ENCODE measurements at regions not wholly inside any gene's neighbourhood (a gene's known extent, or its start where the extent isn't known, plus 50 kb on each side); places are given as distances from the start of the nearest gene placed in this dataset.

DNA sequence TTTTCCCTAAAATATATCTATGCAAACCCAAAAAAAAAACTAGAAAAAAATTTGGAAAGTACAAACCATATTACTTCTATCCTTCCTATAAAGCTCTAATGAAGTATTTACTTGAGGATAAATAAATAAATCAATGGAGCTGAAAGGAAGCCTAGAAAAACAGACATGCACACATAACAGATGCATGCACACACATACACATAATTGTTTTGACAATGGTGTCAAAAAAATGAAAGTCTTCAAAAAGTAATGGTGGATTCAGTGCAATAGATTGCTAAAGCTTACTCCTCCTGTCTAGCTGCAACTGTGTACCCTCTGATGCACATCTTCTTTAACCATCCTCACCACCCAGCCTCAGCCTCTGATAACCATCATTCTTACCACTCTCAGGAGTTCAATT lies 521.9 kb upstream of the RGS18 start:
- no peak for DNase-seq (ENCODE audit: low spot score)
- in situ Hi-C loops (cut with MboI; ENCODE audit: low sequenced_read_pairs, unreplicated experiment) = no loop called here
- TF ChIP-seq, protein P1, sequence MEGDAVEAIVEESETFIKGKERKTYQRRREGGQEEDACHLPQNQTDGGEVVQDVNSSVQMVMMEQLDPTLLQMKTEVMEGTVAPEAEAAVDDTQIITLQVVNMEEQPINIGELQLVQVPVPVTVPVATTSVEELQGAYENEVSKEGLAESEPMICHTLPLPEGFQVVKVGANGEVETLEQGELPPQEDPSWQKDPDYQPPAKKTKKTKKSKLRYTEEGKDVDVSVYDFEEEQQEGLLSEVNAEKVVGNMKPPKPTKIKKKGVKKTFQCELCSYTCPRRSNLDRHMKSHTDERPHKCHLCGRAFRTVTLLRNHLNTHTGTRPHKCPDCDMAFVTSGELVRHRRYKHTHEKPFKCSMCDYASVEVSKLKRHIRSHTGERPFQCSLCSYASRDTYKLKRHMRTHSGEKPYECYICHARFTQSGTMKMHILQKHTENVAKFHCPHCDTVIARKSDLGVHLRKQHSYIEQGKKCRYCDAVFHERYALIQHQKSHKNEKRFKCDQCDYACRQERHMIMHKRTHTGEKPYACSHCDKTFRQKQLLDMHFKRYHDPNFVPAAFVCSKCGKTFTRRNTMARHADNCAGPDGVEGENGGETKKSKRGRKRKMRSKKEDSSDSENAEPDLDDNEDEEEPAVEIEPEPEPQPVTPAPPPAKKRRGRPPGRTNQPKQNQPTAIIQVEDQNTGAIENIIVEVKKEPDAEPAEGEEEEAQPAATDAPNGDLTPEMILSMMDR (IDR thresholded peaks at IDR 0.05; ENCODE audit: borderline replicate concordance, control extremely low read depth, extremely low read depth, insufficient read depth, missing control alignments) = no peak

DNA sequence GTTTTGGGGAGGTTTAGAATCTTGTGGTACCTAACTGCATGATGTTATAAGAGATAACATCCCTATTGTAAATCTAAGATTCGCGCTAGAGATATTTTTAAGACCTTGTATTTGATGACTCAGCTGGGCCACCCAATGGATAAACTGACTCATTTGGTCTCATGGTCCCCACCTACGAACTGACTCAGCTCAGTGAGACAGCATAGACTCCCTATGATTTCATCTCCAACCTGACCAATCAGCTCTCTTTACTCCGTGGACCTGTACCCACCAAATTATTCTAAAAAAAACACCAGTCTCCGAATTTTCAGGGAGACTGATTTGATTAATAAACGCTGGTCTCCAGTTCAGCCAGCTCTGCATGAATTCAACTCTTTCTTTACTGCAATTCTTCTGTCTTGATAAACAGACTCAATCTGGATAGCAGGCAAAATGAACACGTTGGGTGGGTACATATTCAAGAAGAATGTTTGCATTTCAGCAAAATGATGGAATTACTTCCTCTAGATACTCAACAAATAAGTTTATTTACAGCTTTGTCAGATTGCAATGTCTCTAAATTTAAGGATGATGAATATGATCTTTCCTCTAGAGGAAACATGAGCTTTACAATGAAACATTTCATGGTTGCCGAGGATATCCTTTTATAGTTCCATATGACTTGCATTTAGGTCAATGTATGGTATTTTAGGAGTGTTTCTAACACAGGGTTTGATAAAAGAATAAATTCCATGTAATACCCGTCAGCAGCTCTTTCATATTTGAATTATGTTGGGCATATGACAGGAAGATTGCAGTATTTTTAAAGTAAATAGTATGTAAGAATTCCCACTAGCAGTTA lies 516.6 kb upstream of the RGS18 start:
- DNase-seq (ENCODE audit: low spot score) = no peak
- in situ Hi-C loops (cut with MboI; ENCODE audit: low sequenced_read_pairs, unreplicated experiment) = no loop called here
- TF ChIP-seq, protein P1 (IDR thresholded peaks at IDR 0.05; ENCODE audit: borderline replicate concordance, control extremely low read depth, extremely low read depth, insufficient read depth, missing control alignments) = no peak

DNA sequence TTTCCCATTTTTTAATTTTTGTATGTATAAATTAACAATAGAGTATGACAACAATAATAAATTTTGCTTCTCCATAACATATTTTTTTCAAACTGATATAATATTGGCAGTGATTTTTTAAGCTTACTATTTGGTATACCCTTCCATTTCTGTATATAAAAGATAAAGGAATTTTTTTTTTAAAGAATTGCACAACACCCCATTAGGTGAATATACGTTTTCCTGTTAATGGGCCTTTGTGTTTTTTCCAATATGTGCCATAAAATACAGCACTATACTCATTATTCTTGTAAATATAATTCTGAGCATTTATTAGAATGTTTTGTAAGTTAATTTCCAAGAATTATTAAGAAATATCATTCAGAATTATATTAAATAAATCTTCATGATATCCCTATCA lies 515.2 kb upstream of the RGS18 start:
- no peak for DNase-seq (ENCODE audit: low spot score)
- TF ChIP-seq, protein P1 (IDR thresholded peaks at IDR 0.05; ENCODE audit: borderline replicate concordance, control extremely low read depth, extremely low read depth, insufficient read depth, missing control alignments) = no peak
- in situ Hi-C loops (cut with MboI; ENCODE audit: low sequenced_read_pairs, unreplicated experiment) = no loop called here

DNA sequence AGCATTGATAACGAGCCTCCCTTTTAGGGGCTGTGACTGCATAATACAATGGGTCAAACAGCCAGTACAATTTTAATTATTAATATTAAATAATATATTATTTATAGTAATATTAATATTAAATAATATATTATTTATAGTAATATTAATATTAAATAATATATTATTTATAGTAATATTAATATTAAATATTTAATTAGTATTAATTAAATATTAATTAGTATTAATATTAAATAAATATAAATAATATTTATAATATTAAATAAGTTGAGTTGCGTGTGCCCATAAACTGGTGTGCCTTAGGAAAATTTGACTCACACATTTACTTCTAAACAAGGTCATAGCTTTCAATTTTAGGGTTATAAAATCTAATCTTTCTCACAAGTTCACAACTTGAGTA lies 509.3 kb upstream of the RGS18 start:
- in situ Hi-C loops (cut with MboI; ENCODE audit: low sequenced_read_pairs, unreplicated experiment) = no loop called here
- TF ChIP-seq, protein P1 (IDR thresholded peaks at IDR 0.05; ENCODE audit: borderline replicate concordance, control extremely low read depth, extremely low read depth, insufficient read depth, missing control alignments) = no peak
- no peak for DNase-seq (ENCODE audit: low spot score)

DNA sequence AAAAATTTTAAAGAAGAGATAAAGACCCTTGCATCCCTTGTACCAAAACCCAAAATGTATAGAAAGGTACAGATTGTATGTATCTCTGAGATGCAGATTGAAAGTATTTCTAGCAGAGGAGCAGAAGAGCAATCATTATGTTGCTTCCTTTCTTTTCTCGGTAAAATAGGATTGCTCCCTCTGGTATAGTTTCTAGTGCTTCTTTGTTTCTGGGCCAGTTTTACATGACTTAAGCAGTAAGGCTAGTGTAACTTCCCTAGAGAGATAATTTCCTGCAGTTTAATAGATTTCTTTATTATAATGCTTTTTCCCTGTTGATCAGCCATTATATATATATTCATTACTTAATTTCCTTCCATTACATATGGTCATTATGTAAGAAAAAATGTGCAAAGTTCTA lies 496.2 kb upstream of the RGS18 start:
- no peak for DNase-seq (ENCODE audit: low spot score)
- in situ Hi-C loops (cut with MboI; ENCODE audit: low sequenced_read_pairs, unreplicated experiment) = no loop called here
- TF ChIP-seq, protein P1 (IDR thresholded peaks at IDR 0.05; ENCODE audit: borderline replicate concordance, control extremely low read depth, extremely low read depth, insufficient read depth, missing control alignments) = no peak

DNA sequence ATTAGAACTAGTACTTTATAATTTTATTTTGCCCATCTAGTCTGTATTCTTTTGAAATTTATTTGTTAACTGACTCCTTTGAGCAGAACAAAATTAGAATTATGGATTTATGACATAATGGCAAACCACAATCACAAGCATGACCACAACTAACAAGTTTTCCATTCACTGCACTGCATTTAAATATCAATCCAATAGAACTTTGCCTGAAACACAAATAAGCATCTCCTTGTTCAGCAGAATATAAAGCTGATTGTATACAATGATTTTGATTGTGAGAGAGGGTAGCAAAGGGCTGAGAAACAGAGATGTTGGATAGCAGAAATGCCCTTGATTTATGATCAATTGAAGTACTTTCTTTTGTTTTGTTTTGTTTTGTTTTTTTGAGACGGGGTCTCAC lies 495.5 kb upstream of the RGS18 start:
- TF ChIP-seq, protein P1 (IDR thresholded peaks at IDR 0.05; ENCODE audit: borderline replicate concordance, control extremely low read depth, extremely low read depth, insufficient read depth, missing control alignments) = no peak
- in situ Hi-C loops (cut with MboI; ENCODE audit: low sequenced_read_pairs, unreplicated experiment) = no loop called here
- DNase-seq (ENCODE audit: low spot score) = no peak

Measured in GM13976 (cell line).